ENCODE measurements at regions not wholly inside any gene's neighbourhood (a gene's known extent, or its start where the extent isn't known, plus 50 kb on each side); places are given as distances from the start of the nearest gene placed in this dataset.

GRCh38 chr4:22573198-22573597, 57.3 kb upstream of the ADGRA3 start:
- Histone ChIP-seq H3K9me3 (peaks cover 0 to 15% (median 12%) of the 10 kb centered on the region in 3 donors), H3K4me1 (no peaks in the 10 kb centered on the region), H3K36me3 (no peaks in the 10 kb centered on the region), H3K4me3 (no peak overlapping the region), H3K27me3 (peaks cover 0 to 32% (median 0%) of the 10 kb centered on the region in 4 donors), H3K27ac (no peak overlapping the region)
- TF ChIP-seq CTCF (IDR thresholded peaks at IDR 0.05) (no peak), POLR2A (IDR thresholded peaks at IDR 0.05) (no peak)
- no peak for DNase-seq
- 24 to 26% methylated on average over 2 of the region's 2 CpGs for WGBS, 2 donors
- intact Hi-C loops (cut with DNase I) = no loop called here

- 23 to 38% methylated on average over 1 of the region's 1 CpG for WGBS, 2 donors
Observed at GRCh38 chr4:22573641-22574040, 57.8 kb upstream of the ADGRA3 start.

GRCh38 chr4:22574424-22574823, 58.6 kb upstream of the ADGRA3 start:
- H3K4me3 ChIP-seq = no peak overlapping the region
- H3K27ac ChIP-seq = no peak overlapping the region
- TF ChIP-seq POLR2A (IDR thresholded peaks at IDR 0.05) (no peak), CTCF (IDR thresholded peaks at IDR 0.05) (no peak)
- WGBS, 2 donors = 68 to 88% methylated on average over 3 of the region's 3 CpGs
- DNase-seq = no peak
- intact Hi-C loops (cut with DNase I) = no loop called here
- no peaks in the 10 kb centered on the region for H3K36me3 ChIP-seq
- peaks cover 0 to 12% (median 10%) of the 10 kb centered on the region in 3 donors for H3K9me3 ChIP-seq
- no peaks in the 10 kb centered on the region for H3K4me1 ChIP-seq
- peaks cover 0 to 27% (median 0%) of the 10 kb centered on the region in 4 donors for H3K27me3 ChIP-seq

More at GRCh38 chr4:22573641-22574040, 57.8 kb upstream of the ADGRA3 start:
- Histone ChIP-seq H3K27ac (no peak overlapping the region), H3K36me3 (no peaks in the 10 kb centered on the region), H3K27me3 (peaks cover 0 to 32% (median 0%) of the 10 kb centered on the region in 4 donors), H3K4me1 (no peaks in the 10 kb centered on the region), H3K4me3 (no peak overlapping the region), H3K9me3 (peaks cover 0 to 15% (median 12%) of the 10 kb centered on the region in 3 donors)
- TF ChIP-seq POLR2A (IDR thresholded peaks at IDR 0.05) (no peak), CTCF (IDR thresholded peaks at IDR 0.05) (no peak)
- no peak for DNase-seq
- intact Hi-C loops (cut with DNase I) = no loop called here

GRCh38 chr4:22574880-22575279, 59.0 kb upstream of the ADGRA3 start:
- DNase-seq = no peak
- WGBS, 2 donors = 54 to 58% methylated on average over 1 of the region's 1 CpG
- no peaks in the 10 kb centered on the region for H3K36me3 ChIP-seq
- peaks cover 0 to 9% (median 7%) of the 10 kb centered on the region in 3 donors for H3K9me3 ChIP-seq
- no peak overlapping the region for H3K4me3 ChIP-seq
- TF ChIP-seq CTCF (IDR thresholded peaks at IDR 0.05) (no peak), POLR2A (IDR thresholded peaks at IDR 0.05) (no peak)
- no peaks in the 10 kb centered on the region for H3K4me1 ChIP-seq
- intact Hi-C loops (cut with DNase I) = no loop called here
- H3K27me3 ChIP-seq = peaks cover 0 to 27% (median 0%) of the 10 kb centered on the region in 4 donors
- H3K27ac ChIP-seq = no peak overlapping the region

GRCh38 chr4:22587253-22587652, 71.4 kb upstream of the ADGRA3 start:
- 69 to 90% methylated on average over 4 to 7 of the region's 7 CpGs for WGBS, 2 donors
- intact Hi-C loops (cut with DNase I) = no loop called here
- no peak for DNase-seq
- H3K4me3 ChIP-seq = no peak overlapping the region
- H3K27me3 ChIP-seq = no peaks in the 10 kb centered on the region
- H3K27ac ChIP-seq = no peak overlapping the region
- TF ChIP-seq CTCF (IDR thresholded peaks at IDR 0.05) (no peak), POLR2A (IDR thresholded peaks at IDR 0.05) (no peak)
- H3K36me3 ChIP-seq = no peaks in the 10 kb centered on the region
- no peaks in the 10 kb centered on the region for H3K9me3 ChIP-seq
- no peaks in the 10 kb centered on the region for H3K4me1 ChIP-seq
